Keratinocyte (primary cell): ENCODE measurements at regions not wholly inside any gene's neighbourhood (a gene's known extent, or its start where the extent isn't known, plus 50 kb on each side); places are given as distances from the start of the nearest gene placed in this dataset.

Experiments
- DNase-seq: peaks from one replicate; pipeline ENCODE4 v3.0.0-alpha.2; 2011; ENCODE audit warnings: low read depth, missing footprints, low spot score
- FAIRE-seq: peaks from 2 replicates; lab custom pipeline; 2011; peaks lifted over from hg19 to GRCh38; lab: Jason Lieb, UNC
- H2AFZ ChIP-seq: 2 replicates; pipeline ENCODE4 v1.6.0; 2012; ENCODE audit warnings: low read length, control low read depth, inconsistent platforms; ENCODE audit not compliant: control insufficient read depth
- H3K27ac ChIP-seq: 2 replicates; pipeline ENCODE4 v1.5.1; 2011; ENCODE audit warnings: low read length; ENCODE audit not compliant: control insufficient read depth, insufficient read depth
- H3K27me3 ChIP-seq: 3 replicates; pipeline ENCODE4 v1.6.0; 2011; ENCODE audit warnings: low read length; ENCODE audit not compliant: control insufficient read depth, insufficient read depth; ENCODE audit errors: extremely low read depth
- H3K36me3 ChIP-seq, 2 experiments: 2 replicates in 1 of 2; 3 replicates in 1 of 2; pipeline ENCODE4 v1.5.1; 2011; ENCODE audit warnings: low read length in 2 of 2, mild to moderate bottlenecking in 1 of 2; ENCODE audit not compliant: control insufficient read depth in 2 of 2, insufficient read depth in 2 of 2; ENCODE audit errors: extremely low read depth in 1 of 2
- H3K4me1 ChIP-seq: 3 replicates; pipeline ENCODE4 v1.5.1; 2011; ENCODE audit warnings: low read length; ENCODE audit not compliant: control insufficient read depth, insufficient read depth; ENCODE audit errors: extremely low read depth
- H3K4me2 ChIP-seq: 3 replicates; pipeline ENCODE4 v1.6.0; 2011; ENCODE audit warnings: low read depth, low read length; ENCODE audit not compliant: control insufficient read depth, insufficient read depth; ENCODE audit errors: extremely low read depth
- H3K4me3 ChIP-seq, 3 experiments: fragments of 200-600 bp in 1 of 3; sonication (generic) in 1 of 3; 2 replicates in 2 of 3; 3 replicates in 1 of 3; pipeline ENCODE4 v1.5.1; 2011 to 2016; ENCODE audit warnings: low read length in 3 of 3, mild to moderate bottlenecking in 3 of 3, control low read depth in 2 of 3, inconsistent platforms in 1 of 3, low read depth in 1 of 3, mixed read lengths in 1 of 3, mixed run types in 1 of 3, moderate library complexity in 1 of 3; ENCODE audit not compliant: control insufficient read depth in 2 of 3, insufficient read depth in 2 of 3; ENCODE audit errors: extremely low read depth in 1 of 3
- H3K79me2 ChIP-seq: 2 replicates; pipeline ENCODE4 v1.6.0; 2012; ENCODE audit warnings: low read length; ENCODE audit not compliant: control insufficient read depth, insufficient read depth
- H3K9ac ChIP-seq: 3 replicates; pipeline ENCODE4 v1.6.0; 2011; ENCODE audit warnings: low read length; ENCODE audit not compliant: control insufficient read depth, insufficient read depth; ENCODE audit errors: extremely low read depth
- H3K9me1 ChIP-seq: 3 replicates; pipeline ENCODE4 v1.6.0; 2011; ENCODE audit warnings: low read length; ENCODE audit not compliant: control insufficient read depth, insufficient read depth; ENCODE audit errors: extremely low read depth
- H3K9me3 ChIP-seq: 2 replicates; pipeline ENCODE4 v1.5.1; 2012; ENCODE audit warnings: low read depth, low read length; ENCODE audit not compliant: control insufficient read depth
- H4K20me1 ChIP-seq: 3 replicates; pipeline ENCODE4 v1.6.0; 2011; ENCODE audit warnings: low read length; ENCODE audit not compliant: control insufficient read depth, insufficient read depth; ENCODE audit errors: extremely low read depth
- CTCF ChIP-seq, 3 experiments: IDR thresholded peaks in 1 of 3; conservative IDR thresholded peaks in 1 of 3; optimal IDR thresholded peaks in 1 of 3; 2 replicates in 2 of 3; 3 replicates in 1 of 3; pipeline versions ENCODE3 to v1.5.1; 2011; ENCODE audit warnings: low read length in 3 of 3, mild to moderate bottlenecking in 3 of 3, moderate library complexity in 2 of 3, control low read depth in 1 of 3, inconsistent platforms in 1 of 3; ENCODE audit not compliant: insufficient read depth in 2 of 3; ENCODE audit errors: extremely low read depth in 1 of 3
- EZH2 ChIP-seq: IDR thresholded peaks from one replicate; pipeline ENCODE4 v1.6.1; 2012; ENCODE audit warnings: inconsistent platforms, mild to moderate bottlenecking, low read length, moderate library complexity
- dilution Hi-C: fragments of 300-500 bp; cut with MboI; formaldehyde crosslinking; loops from one replicate; pipeline ENCODE4 v1.7.0; 2020; ENCODE audit warnings: low sequenced_read_pairs; ENCODE audit not compliant: extremely low pct_ligation_motif_present

- no peaks in the 10 kb centered on the region for H3K9me1 ChIP-seq
- FAIRE-seq, result no peak
- TF ChIP-seq EZH2, result no peak
- no peak for TF ChIP-seq CTCF (optimal IDR thresholded peaks at IDR 0.05 in 1 of 3, IDR thresholded peaks at IDR 0.05 in 1 of 3, conservative IDR thresholded peaks at IDR 0.05 in 1 of 3; ENCODE audit: extremely low read depth in 1 of 3, insufficient read depth in 2 of 3, low read length in 3 of 3)
Measured at GRCh38 chr3:124461838-124462632, 268.2 kb upstream of the UMPS start.

DNA sequence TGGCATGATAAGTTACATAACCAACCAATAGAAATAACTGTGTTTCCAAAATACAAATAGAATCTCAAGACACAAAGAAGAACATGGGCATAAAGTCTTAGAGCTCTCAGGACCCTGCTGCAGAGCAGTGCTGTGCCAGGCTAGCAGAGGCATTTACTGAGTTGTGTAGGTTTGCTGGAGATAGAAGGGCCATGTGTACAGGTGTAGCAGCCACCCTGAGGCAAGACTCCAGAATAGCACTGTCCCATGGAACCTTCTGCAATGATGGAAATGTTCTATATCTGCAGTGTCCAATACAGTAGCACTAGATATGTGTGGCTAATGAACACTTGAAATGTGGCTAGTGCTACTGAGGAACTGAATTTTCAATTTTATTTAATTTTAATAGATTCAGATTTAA is 267.0 kb upstream of the UMPS start:
- Histone ChIP-seq H3K4me1 (no peaks in the 10 kb centered on the region), H3K9me3 (no peaks in the 10 kb centered on the region), H3K27ac (no peak overlapping the region), H2AFZ (no peak overlapping the region), H3K36me3 (no peaks in the 10 kb centered on the region), H3K27me3 (peaks cover 4% of the 10 kb centered on the region), H3K4me3 (no peak overlapping the region), H3K9me1 (no peaks in the 10 kb centered on the region), H3K4me2 (no peak overlapping the region), H3K79me2 (no peaks in the 10 kb centered on the region), H3K9ac (no peak overlapping the region), H4K20me1 (no peaks in the 10 kb centered on the region)
- FAIRE-seq, result no peak
- TF ChIP-seq CTCF (optimal IDR thresholded peaks at IDR 0.05 in 1 of 3, IDR thresholded peaks at IDR 0.05 in 1 of 3, conservative IDR thresholded peaks at IDR 0.05 in 1 of 3; ENCODE audit: extremely low read depth in 1 of 3, insufficient read depth in 2 of 3, low read length in 3 of 3), result no peak
- TF ChIP-seq EZH2, result no peak
- no peak for DNase-seq
- dilution Hi-C loops, result loop anchor here (25.0 kb wide), 1 partner anchor 101 kb away; no protein-coding TSS in a partner anchor

More at GRCh38 chr3:124461838-124462632, 268.2 kb upstream of the UMPS start:
- Histone ChIP-seq H3K27ac (no peak overlapping the region), H3K4me3 (no peak overlapping the region), H3K9me3 (no peaks in the 10 kb centered on the region), H3K9ac (no peak overlapping the region), H3K36me3 (no peaks in the 10 kb centered on the region), H2AFZ (no peak overlapping the region), H3K79me2 (no peaks in the 10 kb centered on the region), H3K4me1 (no peaks in the 10 kb centered on the region), H3K4me2 (no peak overlapping the region), H3K27me3 (no peaks in the 10 kb centered on the region), H4K20me1 (no peaks in the 10 kb centered on the region)
- dilution Hi-C loops, result loop anchor here (25.0 kb wide), 1 partner anchor 100 kb away; no protein-coding TSS in a partner anchor
- no peak for DNase-seq
